Pons (tissue), 1 donor: ENCODE measurements at regions not wholly inside any gene's neighbourhood (a gene's known extent, or its start where the extent isn't known, plus 50 kb on each side); places are given as distances from the start of the nearest gene placed in this dataset.

Experiments used
- DNase-seq: peaks from one replicate; pipeline ENCODE4 v3.0.0-alpha.2; 2016; ENCODE audit warnings: low spot score

DNA sequence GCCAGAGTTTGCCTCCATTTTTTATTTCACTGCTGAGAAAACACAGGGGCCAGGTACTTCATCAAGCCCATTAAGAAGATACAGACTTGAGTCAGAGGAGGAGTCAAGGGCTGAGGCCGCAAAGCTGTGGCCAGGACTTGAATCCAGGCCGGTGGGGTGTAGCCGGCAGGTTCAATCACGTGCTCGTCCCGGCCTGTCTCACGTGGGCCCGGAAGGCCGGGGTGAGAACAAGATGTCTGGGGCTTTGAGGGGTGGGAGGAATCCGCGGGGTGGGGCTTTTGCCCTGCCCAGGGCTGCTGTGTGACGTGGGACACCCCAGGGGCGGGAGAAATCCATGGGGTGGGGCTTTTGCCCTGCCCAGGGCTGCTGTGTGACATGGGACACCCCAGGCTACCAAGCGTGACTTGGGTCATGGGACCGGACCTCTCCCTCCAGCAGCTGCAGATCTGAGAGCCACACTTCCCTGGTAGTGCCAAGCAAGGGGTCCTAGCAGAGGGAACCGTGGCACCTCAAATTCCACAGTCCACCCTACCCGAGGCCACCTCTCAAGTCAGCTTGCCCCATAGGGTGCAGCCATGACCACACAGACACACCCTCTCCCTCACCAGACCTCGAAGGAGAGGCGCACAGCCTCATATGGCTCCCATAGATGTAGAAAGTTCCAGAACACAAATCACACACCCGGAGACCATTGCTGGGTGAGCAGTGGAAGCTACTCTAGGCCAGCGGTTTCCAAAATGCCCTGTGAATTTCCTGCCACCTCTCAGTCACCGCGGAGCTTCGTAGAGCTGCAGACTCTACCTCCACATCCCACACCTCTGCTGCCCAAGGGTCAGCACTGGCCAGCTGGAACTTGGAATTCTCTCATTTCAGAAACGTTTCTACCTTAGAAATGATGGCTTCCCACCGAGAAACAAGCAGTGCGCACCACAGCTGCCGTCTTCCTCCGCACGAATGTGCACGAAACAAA is 156.1 kb downstream of the DLL1 start:
- DNase-seq: no peak

DNA sequence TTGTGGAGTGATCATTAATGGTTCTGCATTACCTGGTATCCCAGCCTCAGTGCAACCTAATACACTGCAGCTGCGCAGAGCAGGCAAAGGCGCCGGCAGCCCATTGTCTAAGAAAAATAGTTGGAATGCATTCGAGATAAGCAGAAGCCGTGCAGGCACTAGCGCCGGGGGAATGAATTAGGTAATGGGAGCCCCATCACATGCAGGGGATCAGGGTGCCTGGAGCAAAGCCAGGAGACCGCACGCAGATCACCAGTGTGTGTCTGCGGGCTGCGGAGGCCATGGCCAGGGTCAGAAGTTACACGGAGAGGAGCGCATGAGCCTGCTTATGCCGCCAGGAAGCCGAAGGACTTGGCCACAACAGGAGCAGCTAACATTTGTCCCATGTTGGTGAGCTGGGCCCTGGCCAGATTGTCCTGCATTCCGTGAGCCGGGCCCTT is 156.8 kb downstream of the DLL1 start:
- no peak for DNase-seq

DNA sequence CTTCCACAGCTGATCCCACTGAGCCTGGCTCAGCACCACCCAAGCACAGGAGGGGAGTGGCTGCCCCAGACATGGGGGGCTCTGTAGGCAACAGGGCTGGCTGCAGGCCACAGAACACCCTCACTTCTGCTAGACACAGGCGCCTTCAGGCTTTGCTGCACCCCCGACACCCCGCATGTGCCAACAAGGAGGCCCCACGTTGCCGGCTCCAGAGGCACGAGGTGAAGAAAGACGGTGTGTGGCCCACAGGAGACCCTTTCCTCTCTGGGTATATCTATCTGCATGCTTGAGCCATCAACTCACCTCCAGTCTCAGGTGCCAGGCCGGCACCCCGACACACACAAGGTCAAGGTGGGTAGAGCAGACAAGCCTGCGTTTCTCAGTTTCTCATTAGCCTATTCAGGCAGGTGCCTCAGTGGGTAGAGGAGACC is 158.3 kb downstream of the DLL1 start:
- DNase-seq: no peak

DNA sequence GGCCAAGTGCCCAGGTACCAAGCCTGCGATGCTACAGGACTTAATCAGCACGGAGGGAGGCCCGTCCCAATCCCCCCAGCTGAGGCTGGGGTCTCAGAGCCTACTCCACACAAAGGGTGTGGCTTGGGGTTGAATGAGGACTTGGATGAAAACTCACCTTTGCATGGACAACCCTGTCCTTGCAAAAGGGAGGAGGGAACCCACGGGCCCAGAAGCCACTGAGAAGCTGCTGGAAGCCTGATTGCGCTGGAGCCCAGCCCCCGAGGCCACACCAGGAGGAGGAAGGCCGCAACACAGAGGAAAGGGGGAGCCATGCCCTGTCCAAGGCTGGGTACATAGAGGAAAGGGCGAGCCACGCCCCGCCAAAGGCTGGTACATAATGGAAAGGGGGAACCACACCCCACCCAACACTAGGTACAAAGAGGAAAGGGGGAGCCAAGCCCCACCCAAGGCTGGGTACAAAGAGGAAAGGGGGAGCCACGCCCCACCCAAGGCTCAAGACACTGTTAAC is 158.8 kb downstream of the DLL1 start:
- DNase-seq: no peak

GRCh38 chr6:170131351-170131750 is 159.5 kb downstream of the DLL1 start:
- DNase-seq: no peak

DNA sequence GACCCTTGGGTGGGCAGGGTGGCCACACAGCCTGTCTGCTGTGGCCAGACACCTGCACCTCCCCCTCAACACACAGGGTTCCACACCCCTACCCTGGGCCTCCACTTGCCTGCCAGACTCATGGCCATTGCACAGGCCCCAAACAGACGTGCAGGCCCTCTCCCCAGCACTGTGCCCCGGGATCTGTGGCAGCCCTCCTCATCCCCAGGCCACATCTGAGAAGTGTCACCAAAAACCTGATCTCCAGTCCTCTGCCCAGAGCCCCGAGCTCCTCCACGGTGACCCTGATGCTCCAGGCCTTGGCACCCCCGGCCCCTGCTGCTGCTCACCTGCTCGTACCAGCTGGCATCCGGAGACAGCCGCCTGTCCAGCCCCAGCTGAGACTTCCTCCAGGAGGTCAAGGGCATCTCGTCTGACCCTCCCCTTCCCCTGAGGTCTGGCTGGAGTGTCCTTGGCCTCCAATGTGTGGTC is 160.1 kb downstream of the DLL1 start:
- DNase-seq: no peak

DNA sequence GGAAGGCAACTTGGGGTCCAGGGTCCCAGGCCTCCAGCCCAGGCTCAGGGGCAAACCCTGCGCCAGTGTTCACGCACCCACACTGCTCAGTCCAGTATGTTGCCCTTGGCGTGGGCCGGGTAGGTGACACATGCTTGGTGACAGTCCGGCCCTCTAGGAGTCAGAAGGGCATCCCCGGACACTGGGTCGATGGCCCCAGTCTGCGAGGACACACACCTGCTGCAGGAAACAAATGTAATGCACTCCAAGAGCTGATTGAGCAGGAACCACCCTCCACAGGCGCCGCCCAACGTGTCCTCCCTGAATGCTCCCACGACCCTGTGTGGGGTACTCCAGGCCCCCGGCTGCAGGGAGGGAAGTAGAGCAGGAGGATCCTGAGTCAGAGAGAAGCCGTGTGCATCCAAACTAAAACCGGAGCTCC is 160.7 kb downstream of the DLL1 start:
- DNase-seq: no peak

- DNase-seq: peak; percentile 45
Observed at GRCh38 chr6:170129691-170130171, 161.1 kb downstream of the DLL1 start.

GRCh38 chr6:170128811-170129681 is 161.8 kb downstream of the DLL1 start:
- no peak for DNase-seq

GRCh38 chr6:170128346-170128745 is 162.5 kb downstream of the DLL1 start:
- no peak for DNase-seq

DNA sequence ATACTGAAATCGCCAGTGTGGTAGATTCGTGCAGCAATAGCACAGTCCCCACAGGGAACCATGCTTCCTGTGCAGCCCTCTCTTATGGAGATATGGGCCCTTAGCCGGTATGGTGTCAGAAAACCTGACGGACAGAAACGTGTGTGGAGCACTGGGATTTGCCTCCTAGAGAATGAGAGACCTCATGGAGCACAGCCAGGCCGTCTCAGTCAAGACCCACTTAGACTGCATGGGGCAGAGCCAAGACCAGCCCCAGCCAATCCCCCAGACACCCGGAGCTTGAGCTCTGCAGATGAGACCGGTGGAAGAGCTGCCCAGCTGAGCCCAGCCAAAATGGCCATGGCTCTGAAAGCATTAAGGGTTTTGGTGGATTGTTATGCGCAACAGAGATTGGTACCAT is 163.7 kb downstream of the DLL1 start:
- DNase-seq: no peak

GRCh38 chr6:170125456-170126300 is 165.2 kb downstream of the DLL1 start:
- DNase-seq: no peak

DNA sequence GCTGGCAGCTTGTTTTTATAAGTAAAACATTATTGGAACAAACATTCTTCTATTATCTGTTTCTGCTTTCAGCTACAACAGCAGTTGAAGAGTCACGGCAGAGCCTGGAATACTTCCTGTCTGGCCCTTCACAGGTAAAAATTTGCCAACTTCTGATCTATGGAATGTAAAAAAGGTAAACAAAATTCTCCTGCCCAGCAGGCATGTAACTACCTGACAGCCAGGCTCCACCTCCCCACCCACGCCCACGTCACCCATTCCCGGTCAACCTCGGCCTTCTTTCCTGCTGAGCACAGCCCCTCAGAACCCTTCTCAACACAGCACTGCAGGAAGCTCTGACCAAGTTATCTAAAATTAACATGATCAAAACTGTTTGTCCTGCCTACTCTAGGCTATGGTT is 166.0 kb downstream of the DLL1 start:
- no peak for DNase-seq

GRCh38 chr6:170124150-170124549 is 166.7 kb downstream of the DLL1 start:
- no peak for DNase-seq

GRCh38 chr6:170122651-170123050 is 168.2 kb downstream of the DLL1 start:
- no peak for DNase-seq

DNA sequence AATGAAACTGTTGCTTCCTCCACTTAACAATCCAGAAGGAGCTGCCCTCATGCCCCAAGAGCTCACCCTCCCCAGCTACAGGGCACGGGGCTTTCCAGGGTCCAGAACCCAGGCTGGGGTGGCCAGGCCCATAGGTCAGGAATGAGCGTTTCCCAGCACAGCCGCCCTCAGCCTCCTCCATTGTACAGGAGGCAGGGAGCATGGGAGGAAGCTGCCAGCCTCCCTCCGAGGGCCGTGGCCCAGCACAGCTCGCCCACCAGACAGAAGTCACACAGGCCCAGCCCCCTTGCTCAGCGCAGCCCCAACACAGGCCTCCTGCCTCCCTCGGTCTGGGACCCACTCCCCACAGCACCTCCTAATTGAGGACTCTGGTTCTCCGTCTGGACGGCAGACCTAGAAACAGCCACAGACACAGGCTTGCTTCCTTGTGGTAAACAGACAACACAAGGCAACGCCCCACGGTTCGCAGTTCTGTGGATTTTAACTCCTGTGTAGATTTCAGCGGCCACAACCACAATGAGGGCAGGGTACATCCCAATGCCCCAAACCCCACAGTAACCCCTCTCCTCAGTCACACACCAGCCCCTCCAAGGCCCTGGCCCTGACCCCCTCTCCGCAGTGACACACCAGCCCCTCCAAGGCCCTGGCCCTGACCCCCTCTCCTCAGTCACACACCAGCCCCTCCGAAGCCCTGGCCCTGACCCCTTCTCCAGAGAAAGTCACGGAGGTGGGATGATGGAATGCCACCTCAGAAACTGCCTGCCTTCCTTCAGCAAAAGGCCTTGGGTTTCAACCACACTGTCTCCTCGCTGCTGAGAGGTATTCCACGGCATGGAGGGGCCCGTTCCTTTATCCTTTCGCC is 173.5 kb downstream of the DLL1 start:
- DNase-seq: no peak

DNA sequence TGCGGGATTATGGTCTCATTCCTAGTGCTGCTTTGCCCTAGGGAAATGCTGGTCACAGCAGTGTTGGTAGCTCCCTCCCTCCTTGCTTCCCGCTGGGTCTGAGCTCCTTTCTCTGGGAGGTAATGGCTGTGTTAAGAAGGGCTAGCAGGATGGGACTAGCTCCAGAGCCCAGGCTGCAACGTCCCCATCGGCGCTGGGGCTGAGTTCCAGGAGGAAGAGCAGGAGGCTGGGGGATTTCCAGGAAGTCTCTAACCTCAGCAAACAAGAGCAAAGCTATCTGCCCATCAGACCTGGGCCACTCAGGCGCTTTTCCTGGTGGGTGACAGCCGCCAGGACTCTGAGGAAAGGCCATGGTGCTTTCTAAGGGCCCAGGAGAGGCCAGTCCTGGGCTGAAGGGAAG is 174.2 kb downstream of the DLL1 start:
- no peak for DNase-seq

DNA sequence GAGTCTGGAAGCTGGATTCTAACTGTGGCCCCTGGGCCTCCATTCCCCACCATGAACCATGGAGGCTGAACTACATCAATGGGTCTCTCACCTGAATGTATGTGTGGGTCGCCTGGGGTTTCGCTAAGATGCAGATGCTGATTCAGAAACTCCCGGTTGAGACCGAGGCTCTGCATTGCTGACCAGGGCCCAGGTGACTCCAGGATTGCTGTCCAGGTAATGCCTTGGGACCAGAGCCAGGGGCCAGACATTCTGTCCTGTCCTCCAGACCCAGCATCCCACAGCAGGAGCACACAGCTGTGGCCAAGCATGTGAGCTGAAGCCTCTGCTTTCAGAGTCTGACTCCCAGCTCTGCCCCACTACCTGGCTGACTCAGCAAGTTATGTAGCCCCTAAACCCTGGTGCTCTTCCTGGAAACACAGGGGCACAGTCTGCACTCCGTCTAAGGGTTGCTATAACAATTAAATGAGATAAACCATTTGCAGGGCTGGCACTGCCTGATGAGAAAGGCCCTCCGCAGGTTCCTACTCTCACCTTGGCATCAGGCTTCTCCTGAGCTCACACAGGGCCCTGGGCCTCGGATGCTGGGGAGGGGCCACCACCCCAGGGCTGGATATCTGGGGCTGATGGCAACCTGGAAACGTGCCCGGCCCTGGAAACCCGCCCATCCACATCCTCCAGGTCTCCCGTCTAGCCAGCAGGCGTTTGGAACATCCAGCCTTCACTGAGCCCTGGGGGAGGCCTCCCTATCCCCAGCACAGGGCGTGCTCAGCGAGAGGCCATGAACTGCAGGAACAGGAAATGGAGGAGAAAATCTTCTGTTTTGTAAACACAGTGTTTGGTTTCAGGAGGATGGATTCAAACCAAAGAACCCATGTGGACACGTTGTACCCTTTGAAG is 175.7 kb downstream of the DLL1 start:
- DNase-seq: no peak
